Activated T-cell treated with anti-CD3 and anti-CD28 coated beads, Interleukin-2, amount 50 U/mL, for 72 hours (primary cell): ENCODE measurements at regions not wholly inside any gene's neighbourhood (a gene's known extent, or its start where the extent isn't known, plus 50 kb on each side); places are given as distances from the start of the nearest gene placed in this dataset.

Experiments
- ATAC-seq, 2 donors: fragments of 150-1000 bp; cut with Tn5 transposase; replicated peaks in 1 of 2; 2 replicates each; pipeline ENCODE4 v1.10.0; 2021; ENCODE audit warnings: moderate library complexity in 2 of 2, mild to moderate bottlenecking in 1 of 2
- DNase-seq, 2 donors: peaks; one replicate each; pipeline ENCODE4 v3.0.0; 2021 to 2022; ENCODE audit warnings: mixed read lengths in 1 of 2
- H3K27ac Mint-ChIP-seq: one replicate; pipeline ENCODE4 v1.8.0; 2022; ENCODE audit warnings: mild to moderate bottlenecking, moderate library complexity, mixed read lengths
- H3K27me3 Mint-ChIP-seq: one replicate; pipeline ENCODE4 v1.8.0; 2022; ENCODE audit warnings: low read depth, mixed read lengths
- H3K36me3 Mint-ChIP-seq, 2 donors: one replicate each; pipeline ENCODE4 v1.8.0; 2022; ENCODE audit warnings: mixed read lengths in 2 of 2, mild to moderate bottlenecking in 1 of 2; ENCODE audit not compliant: insufficient read depth in 2 of 2
- H3K4me1 Mint-ChIP-seq: one replicate; pipeline ENCODE4 v1.8.0; 2022; ENCODE audit warnings: low read depth, mixed read lengths
- H3K4me3 Mint-ChIP-seq, 2 donors: one replicate each; pipeline ENCODE4 v1.8.0; 2022; ENCODE audit warnings: mild to moderate bottlenecking in 2 of 2, mixed read lengths in 2 of 2, moderate library complexity in 2 of 2
- H3K9me3 Mint-ChIP-seq, 2 donors: one replicate each; pipeline ENCODE4 v1.8.0; 2022; ENCODE audit warnings: mixed read lengths in 2 of 2

DNA sequence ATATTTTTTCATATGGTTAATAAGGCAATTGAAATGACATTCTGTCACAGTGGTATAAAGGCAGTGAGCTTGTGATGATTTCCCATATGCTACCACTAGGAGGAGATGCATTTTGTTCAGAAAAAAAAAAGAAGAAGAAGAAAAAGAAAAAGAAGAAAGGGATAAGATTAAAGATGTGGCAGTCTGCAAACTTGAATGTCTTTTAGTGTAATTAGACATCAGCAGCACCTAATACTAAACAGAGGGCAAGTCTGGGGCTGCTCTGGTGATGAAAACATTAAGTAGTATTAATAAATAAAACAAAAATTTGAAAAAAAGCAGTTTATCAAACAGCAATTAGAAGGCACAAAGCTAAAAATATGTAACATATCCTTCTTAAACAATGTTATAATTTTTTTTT lies 95.4 kb upstream of the DEFB112 start:
- H3K27me3 Mint-ChIP-seq = no peaks in the 10 kb centered on the region
- H3K4me3 Mint-ChIP-seq = no peak overlapping the region
- ATAC-seq = no peak
- H3K36me3 Mint-ChIP-seq = no peaks in the 10 kb centered on the region
- no peaks in the 10 kb centered on the region for H3K4me1 Mint-ChIP-seq
- DNase-seq = no peak
- no peak overlapping the region for H3K27ac Mint-ChIP-seq
- peaks cover 3 to 8% of the 10 kb centered on the region in 2 donors for H3K9me3 Mint-ChIP-seq

DNA sequence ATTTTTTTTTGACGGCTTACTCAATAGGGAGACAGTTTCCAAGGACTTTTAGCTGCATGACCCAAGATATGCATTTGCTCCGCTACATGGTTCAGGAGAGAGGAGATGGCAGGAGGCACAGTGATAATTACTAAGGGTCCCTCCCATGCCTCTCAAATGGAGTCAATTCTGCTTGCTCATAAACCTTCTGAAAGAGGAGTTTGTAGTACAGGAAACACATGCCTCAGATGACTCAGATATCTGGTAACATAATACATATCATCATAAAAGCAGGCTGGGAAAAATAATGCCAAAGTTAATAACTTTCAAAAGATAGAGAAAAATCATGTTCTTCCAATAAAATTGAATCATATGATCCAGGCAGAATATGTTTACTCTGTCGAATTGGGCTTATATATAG lies 97.6 kb upstream of the DEFB112 start:
- H3K36me3 Mint-ChIP-seq = no peaks in the 10 kb centered on the region
- no peak for ATAC-seq

DNA sequence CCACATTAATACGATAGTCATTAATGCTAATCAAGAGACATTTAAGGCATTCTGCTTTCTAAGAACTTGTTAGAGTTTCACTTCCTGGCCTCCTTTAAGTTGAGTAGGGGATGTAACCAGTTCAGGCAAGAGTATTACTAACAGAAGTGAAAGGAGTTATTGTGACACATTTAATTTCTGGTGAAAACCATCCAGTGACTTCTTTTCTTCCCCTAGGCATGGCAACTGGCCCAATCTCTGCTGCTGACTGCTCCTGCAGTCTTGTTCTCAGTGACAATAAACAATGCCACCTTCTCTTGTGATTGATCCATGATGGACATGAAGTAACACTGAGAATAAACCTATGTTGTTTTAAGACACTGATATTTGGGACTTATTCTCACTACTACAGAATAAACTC lies 130.9 kb upstream of the DEFB112 start:
- ATAC-seq (no peak), DNase-seq (no peak)
- no peak overlapping the region for H3K27ac Mint-ChIP-seq
- no peaks in the 10 kb centered on the region for H3K27me3 Mint-ChIP-seq
- no peaks in the 10 kb centered on the region for H3K4me1 Mint-ChIP-seq
- H3K9me3 Mint-ChIP-seq = peaks cover 1 to 5% of the 10 kb centered on the region in 2 donors
- no peak overlapping the region for H3K4me3 Mint-ChIP-seq
- no peaks in the 10 kb centered on the region for H3K36me3 Mint-ChIP-seq

More for the DNA sequence above, 97.6 kb upstream of the DEFB112 start:
- Mint-ChIP-seq H3K9me3 (peaks cover 3 to 8% of the 10 kb centered on the region in 2 donors), H3K4me3 (no peak overlapping the region), H3K27ac (no peak overlapping the region), H3K27me3 (no peaks in the 10 kb centered on the region), H3K4me1 (no peaks in the 10 kb centered on the region)
- DNase-seq = no peak

DNA sequence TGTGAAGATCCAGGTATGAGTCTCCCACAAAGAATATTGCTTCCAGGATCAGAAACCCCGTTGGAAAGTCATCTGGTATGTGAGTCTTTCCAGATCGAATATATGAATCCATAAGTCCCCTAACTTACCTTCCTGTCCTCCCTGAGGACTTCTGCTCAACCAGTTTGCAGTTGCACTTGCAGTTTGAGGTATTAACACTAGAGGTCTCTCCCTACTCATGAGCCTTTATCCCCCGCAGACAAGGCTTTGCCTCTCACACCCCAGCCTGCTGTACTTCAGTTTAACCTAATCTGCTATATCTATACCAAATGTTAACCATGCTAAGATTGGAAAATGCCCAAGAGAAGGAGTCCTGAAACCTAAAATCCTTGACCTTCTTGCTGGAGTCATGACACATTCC lies 135.3 kb upstream of the DEFB112 start:
- DNase-seq (no peak), ATAC-seq (no peak)
- Mint-ChIP-seq H3K4me1 (no peaks in the 10 kb centered on the region), H3K4me3 (no peak overlapping the region), H3K27me3 (no peaks in the 10 kb centered on the region), H3K36me3 (no peaks in the 10 kb centered on the region), H3K9me3 (peaks cover 4% of the 10 kb centered on the region in 2 donors), H3K27ac (no peak overlapping the region)

DNA sequence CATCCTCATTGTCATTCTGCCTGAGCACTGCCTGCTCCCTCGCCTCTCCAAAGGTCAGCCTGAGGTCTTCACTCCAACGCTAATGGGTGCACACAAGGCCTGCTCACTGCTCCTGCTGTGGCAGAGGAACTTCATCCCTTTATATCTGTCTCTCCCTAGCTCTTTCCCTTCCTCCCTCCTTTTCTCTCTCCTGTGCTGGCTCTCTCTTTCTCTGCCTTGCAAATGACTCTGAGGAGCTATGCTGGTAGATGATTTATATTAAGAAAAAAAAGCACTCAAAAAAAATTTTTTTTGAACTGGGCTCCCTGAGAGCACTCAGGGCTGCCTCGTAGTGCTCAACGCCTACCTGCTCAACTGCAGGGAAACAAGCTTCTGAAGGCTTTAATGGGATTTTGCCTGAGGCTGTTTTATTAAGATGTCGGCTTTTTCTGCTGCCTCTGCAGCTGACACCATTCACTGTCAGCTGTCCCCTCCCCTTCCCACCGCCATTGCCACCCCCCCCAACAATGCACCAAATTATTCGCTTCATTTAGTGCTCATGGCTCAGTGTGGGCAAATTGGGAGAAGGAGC lies 137.7 kb upstream of the DEFB112 start:
- H3K27ac Mint-ChIP-seq = no peak overlapping the region
- H3K27me3 Mint-ChIP-seq = no peaks in the 10 kb centered on the region
- H3K36me3 Mint-ChIP-seq = no peaks in the 10 kb centered on the region
- peaks cover 0 to 10% of the 10 kb centered on the region in 2 donors for H3K9me3 Mint-ChIP-seq
- ATAC-seq (no peak), DNase-seq (no peak)
- H3K4me1 Mint-ChIP-seq = no peaks in the 10 kb centered on the region
- no peak overlapping the region for H3K4me3 Mint-ChIP-seq

DNA sequence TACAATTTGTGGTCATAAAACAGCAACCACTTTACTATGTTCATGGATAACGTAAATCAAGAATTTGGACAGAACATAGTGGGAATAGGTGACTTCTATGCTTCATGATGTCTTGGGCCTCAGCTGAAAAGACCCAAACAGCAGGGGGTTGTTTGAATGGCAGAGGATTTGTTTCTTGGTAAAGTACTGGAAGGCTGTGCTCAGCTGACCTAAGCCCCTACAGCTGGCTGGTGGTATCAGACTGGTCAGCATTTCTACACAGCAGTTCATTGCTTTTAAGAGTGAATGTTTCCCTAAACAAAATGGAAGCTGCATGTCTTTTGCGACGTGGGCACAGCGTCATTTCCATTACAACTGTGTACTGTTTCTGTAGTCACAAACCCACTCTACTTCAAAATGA lies 148.5 kb upstream of the DEFB112 start:
- Mint-ChIP-seq H3K27me3 (no peaks in the 10 kb centered on the region), H3K27ac (no peak overlapping the region), H3K4me1 (no peaks in the 10 kb centered on the region), H3K9me3 (peaks cover 0 to 2% of the 10 kb centered on the region in 2 donors), H3K4me3 (no peak overlapping the region), H3K36me3 (no peaks in the 10 kb centered on the region)
- ATAC-seq (no peak), DNase-seq (no peak)

DNA sequence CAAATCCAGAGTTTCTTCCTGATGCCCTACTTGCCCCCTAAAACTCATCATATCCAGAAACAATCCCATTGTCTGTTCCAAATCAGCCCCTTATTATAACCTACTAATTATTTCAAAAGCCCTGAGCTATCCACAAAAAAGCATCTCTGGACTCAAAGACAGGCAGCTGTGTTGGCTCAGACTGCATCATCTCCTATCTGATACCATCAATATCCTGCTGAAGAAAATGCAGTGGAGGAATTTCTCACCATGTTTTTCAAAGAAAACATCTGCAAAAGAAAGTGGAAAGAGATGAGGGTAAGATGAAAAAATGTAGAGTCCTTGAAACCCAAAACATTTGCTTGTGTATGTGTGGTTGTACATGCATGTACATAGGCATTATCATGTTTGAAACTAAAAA lies 153.0 kb upstream of the DEFB112 start:
- ATAC-seq (no peak), DNase-seq (no peak)
- H3K27ac Mint-ChIP-seq = no peak overlapping the region
- peaks cover 5 to 7% of the 10 kb centered on the region in 2 donors for H3K9me3 Mint-ChIP-seq
- H3K36me3 Mint-ChIP-seq = no peaks in the 10 kb centered on the region
- H3K4me1 Mint-ChIP-seq = no peaks in the 10 kb centered on the region
- H3K4me3 Mint-ChIP-seq = no peak overlapping the region
- no peaks in the 10 kb centered on the region for H3K27me3 Mint-ChIP-seq

DNA sequence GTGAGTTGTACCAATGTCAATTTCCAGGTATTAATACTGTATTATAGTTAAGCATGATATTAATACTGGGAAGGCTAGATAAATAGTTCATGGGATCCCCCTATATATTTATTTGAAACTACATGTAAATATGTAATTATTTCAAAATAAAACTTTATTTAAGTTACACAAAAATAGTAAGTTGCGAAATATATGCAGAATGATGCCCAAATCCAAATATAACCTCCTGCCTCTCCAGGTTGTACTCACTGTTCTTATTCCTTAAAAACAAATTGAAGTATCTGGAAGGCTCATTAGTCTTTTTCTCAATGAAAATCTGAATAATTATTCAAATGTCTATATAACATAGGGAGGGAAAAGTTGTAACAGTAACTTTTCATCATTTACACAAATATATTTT lies 161.9 kb upstream of the DEFB112 start:
- Mint-ChIP-seq H3K4me3 (no peak overlapping the region), H3K36me3 (peaks cover 0 to 2% of the 10 kb centered on the region in 2 donors), H3K27ac (no peak overlapping the region), H3K4me1 (no peaks in the 10 kb centered on the region), H3K27me3 (no peaks in the 10 kb centered on the region), H3K9me3 (peaks cover 5% of the 10 kb centered on the region in 2 donors)
- DNase-seq (no peak), ATAC-seq (no peak)

DNA sequence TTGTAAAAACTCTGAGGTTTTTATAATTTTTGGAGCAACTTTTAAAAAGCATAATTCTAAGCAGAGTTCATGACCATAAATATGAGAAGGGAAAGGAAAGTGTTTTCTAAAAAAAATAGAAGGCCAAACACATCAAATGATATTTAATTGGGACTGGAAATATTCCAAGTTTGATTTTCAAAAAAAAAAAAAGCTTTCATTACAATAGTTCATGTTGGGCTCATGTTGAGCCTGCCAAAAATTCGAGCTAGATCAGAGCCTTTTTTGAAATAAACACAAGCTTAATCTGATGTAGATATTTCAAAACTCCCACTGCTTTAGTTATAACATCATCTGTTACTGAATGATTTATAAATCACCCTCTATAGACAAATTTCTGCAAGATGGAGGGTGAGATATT lies 163.4 kb upstream of the DEFB112 start:
- no peak overlapping the region for H3K4me3 Mint-ChIP-seq
- H3K9me3 Mint-ChIP-seq = peaks cover 0 to 2% of the 10 kb centered on the region in 2 donors
- H3K27me3 Mint-ChIP-seq = no peaks in the 10 kb centered on the region
- H3K36me3 Mint-ChIP-seq = peaks cover 0 to 2% of the 10 kb centered on the region in 2 donors
- no peak for ATAC-seq
- no peak for DNase-seq
- H3K4me1 Mint-ChIP-seq = no peaks in the 10 kb centered on the region
- H3K27ac Mint-ChIP-seq = no peak overlapping the region

DNA sequence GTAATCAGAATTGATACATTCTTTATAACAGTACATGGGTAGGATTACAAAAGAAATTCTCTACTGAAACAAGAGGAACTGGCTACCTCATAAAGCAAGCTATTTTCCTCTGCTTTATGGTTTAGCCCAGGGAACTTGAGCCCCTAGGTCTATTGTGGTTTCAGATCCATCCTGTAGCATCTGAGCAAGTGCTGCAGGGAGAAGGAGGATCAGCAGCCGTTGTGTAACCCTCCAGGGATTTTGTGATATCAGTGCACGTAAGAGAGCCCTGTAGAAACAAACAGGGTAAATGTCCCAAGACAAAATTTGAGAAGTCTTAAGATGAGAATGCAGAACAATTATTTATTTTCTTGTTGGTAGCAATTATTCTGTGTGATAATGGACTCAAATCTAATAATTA lies 165.2 kb upstream of the DEFB112 start:
- no peaks in the 10 kb centered on the region for H3K27me3 Mint-ChIP-seq
- no peak overlapping the region for H3K4me3 Mint-ChIP-seq
- H3K9me3 Mint-ChIP-seq = peaks cover 0 to 2% of the 10 kb centered on the region in 2 donors
- no peaks in the 10 kb centered on the region for H3K4me1 Mint-ChIP-seq
- ATAC-seq (no peak), DNase-seq (no peak)
- no peaks in the 10 kb centered on the region for H3K36me3 Mint-ChIP-seq
- H3K27ac Mint-ChIP-seq = no peak overlapping the region

DNA sequence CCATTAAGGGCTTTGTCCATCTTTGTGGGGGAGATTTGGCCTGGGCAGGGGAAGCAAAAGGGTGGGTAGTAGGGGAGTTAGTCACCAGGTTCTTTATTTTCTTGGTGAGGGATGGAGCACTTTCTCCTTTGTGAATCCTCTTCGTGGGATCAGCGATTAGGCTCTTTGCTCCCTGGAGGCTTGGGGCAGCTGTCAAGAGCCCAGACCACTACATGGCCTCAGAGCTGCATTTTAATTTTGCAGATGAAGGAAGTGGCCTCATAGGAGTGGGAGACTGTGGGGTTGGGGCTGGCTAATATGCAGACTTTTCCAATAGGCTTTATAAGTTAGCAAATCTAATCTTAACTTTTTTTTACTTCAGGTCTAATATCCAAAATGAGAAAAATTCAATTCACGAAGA lies 168.1 kb upstream of the DEFB112 start:
- Mint-ChIP-seq H3K27me3 (no peaks in the 10 kb centered on the region), H3K4me1 (no peaks in the 10 kb centered on the region), H3K4me3 (no peak overlapping the region), H3K36me3 (no peaks in the 10 kb centered on the region), H3K27ac (no peak overlapping the region), H3K9me3 (peaks cover 3 to 7% of the 10 kb centered on the region in 2 donors)
- no peak for ATAC-seq
- DNase-seq = no peak

DNA sequence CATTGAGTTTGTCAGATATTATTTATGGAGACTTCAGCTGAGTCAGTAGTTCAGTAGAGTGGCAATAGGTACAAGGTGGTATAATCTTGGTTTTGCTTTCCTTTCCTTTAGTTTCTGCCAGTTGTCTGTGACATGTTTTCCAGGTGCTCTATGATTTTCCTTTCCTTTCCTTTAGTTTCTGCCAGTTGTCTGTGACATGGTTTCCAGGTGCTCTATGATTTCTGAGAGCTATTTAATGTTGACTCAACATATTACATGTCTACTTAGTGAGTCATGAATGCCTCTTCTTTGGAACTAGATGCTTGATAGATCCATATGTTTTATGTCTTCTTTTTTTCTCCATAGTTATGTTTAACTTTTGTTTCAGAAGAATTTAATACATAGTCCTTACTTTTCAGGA lies 186.4 kb upstream of the DEFB112 start:
- Mint-ChIP-seq H3K27ac (no peak overlapping the region), H3K36me3 (no peaks in the 10 kb centered on the region), H3K4me3 (no peak overlapping the region), H3K9me3 (peaks cover 7 to 9% of the 10 kb centered on the region in 2 donors), H3K27me3 (no peaks in the 10 kb centered on the region), H3K4me1 (no peaks in the 10 kb centered on the region)
- ATAC-seq (no peak), DNase-seq (no peak)

DNA sequence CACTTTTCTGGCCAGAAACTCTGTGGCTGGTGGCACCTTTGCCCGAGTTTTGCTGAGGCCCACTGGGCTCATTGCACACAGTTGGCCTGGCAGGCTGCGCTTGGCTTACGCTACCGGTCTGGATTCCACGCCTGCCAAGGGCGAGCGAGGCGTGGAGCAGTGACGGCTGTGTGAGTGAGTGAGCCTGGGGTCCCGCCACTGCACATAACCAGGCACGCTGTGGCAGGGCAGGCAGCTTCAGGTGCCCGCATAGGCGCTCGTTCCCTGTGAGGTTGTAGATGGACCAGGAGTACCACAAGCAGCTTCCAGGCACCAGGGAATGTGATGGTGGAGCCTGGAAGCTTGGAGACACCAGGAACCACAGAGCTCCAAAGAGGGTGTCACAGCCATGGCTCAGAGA lies 190.1 kb upstream of the DEFB112 start:
- H3K36me3 Mint-ChIP-seq = no peaks in the 10 kb centered on the region
- DNase-seq (no peak), ATAC-seq (no peak)
- peaks cover 5 to 8% of the 10 kb centered on the region in 2 donors for H3K9me3 Mint-ChIP-seq
- H3K4me1 Mint-ChIP-seq = no peaks in the 10 kb centered on the region
- H3K27ac Mint-ChIP-seq = no peak overlapping the region
- H3K27me3 Mint-ChIP-seq = no peaks in the 10 kb centered on the region
- no peak overlapping the region for H3K4me3 Mint-ChIP-seq

DNA sequence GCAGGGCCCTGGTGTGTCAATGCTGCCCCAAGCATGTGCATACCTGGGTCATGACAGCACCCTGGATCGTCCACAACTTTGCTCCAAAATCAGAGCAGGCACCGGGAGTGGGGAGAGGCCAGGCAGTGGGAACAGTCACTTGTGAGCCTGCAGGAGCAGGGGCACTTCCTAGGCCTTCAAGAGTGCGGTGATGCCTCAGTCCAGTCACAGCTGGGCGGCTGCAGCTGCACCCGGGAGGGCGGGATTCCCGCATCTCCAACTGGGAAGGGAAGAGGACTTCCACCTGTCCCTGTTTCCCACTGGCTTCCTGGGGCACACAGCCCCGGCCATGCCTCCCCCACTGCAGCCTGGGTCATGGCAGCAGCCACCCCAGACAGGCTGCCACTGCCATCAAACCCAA lies 191.3 kb upstream of the DEFB112 start:
- H3K4me1 Mint-ChIP-seq = no peaks in the 10 kb centered on the region
- no peaks in the 10 kb centered on the region for H3K27me3 Mint-ChIP-seq
- no peak overlapping the region for H3K27ac Mint-ChIP-seq
- no peaks in the 10 kb centered on the region for H3K36me3 Mint-ChIP-seq
- DNase-seq (no peak), ATAC-seq (no peak)
- H3K4me3 Mint-ChIP-seq = no peak overlapping the region
- H3K9me3 Mint-ChIP-seq = peaks cover 3 to 8% of the 10 kb centered on the region in 2 donors
